GM19240 (cell line): ENCODE measurements at regions not wholly inside any gene's neighbourhood (a gene's known extent, or its start where the extent isn't known, plus 50 kb on each side); places are given as distances from the start of the nearest gene placed in this dataset.

Experiments
- DNase-seq: peaks from one replicate; pipeline ENCODE4 v3.0.0; 2011; ENCODE audit warnings: low spot score; ENCODE audit not compliant: insufficient read length

GRCh38 chr12:126163984-126164383 lies 1098.7 kb downstream of the AACS start:
- no peak for DNase-seq

GRCh38 chr12:126171937-126172559 lies 1106.8 kb downstream of the AACS start:
- DNase-seq, result no peak

GRCh38 chr12:126182619-126183236 lies 1117.5 kb downstream of the AACS start:
- no peak for DNase-seq

- DNase-seq, result no peak
These were observed 1119.8 kb downstream of the AACS start for GRCh38 chr12:126185025-126185424.

- DNase-seq, result no peak
These were observed 1124.6 kb downstream of the AACS start for GRCh38 chr12:126189856-126190255.

- DNase-seq, result no peak
These were observed 1126.0 kb downstream of the AACS start for GRCh38 chr12:126191031-126191891.

- DNase-seq, result no peak
These were observed 1126.7 kb downstream of the AACS start for GRCh38 chr12:126191949-126192348.

GRCh38 chr12:126193190-126193589 lies 1128.0 kb downstream of the AACS start:
- DNase-seq, result no peak

GRCh38 chr12:126196263-126196662 lies 1131.0 kb downstream of the AACS start:
- DNase-seq, result no peak

- DNase-seq, result no peak
These were observed 1133.3 kb downstream of the AACS start for GRCh38 chr12:126198516-126198915.

- DNase-seq, result no peak
These were observed 1133.9 kb downstream of the AACS start for GRCh38 chr12:126198966-126199692.

GRCh38 chr12:126201981-126202537 lies 1136.8 kb downstream of the AACS start:
- no peak for DNase-seq

- DNase-seq, result no peak
These were observed 1139.1 kb downstream of the AACS start for GRCh38 chr12:126204326-126204725.

- DNase-seq, result no peak
These were observed 1144.8 kb downstream of the AACS start for GRCh38 chr12:126210026-126210425.

GRCh38 chr12:126210448-126210847 lies 1145.2 kb downstream of the AACS start:
- no peak for DNase-seq

- no peak for DNase-seq
These were observed 1147.6 kb downstream of the AACS start for GRCh38 chr12:126212824-126213223.

GRCh38 chr12:126218697-126219096 lies 1153.5 kb downstream of the AACS start:
- DNase-seq, result no peak

GRCh38 chr12:126219139-126219538 lies 1153.9 kb downstream of the AACS start:
- DNase-seq, result no peak

GRCh38 chr12:126219654-126220279 lies 1154.5 kb downstream of the AACS start:
- DNase-seq, result no peak

- DNase-seq, result no peak
These were observed 1158.8 kb downstream of the AACS start for GRCh38 chr12:126224032-126224431.

GRCh38 chr12:126228936-126229335 lies 1163.7 kb downstream of the AACS start:
- DNase-seq, result no peak
